AG09319 (cell line): ENCODE measurements at regions not wholly inside any gene's neighbourhood (a gene's known extent, or its start where the extent isn't known, plus 50 kb on each side); places are given as distances from the start of the nearest gene placed in this dataset.

Experiments used
- DNase-seq: peaks from one replicate; pipeline ENCODE4 v3.0.0-alpha.2; 2010; ENCODE audit warnings: low read depth; ENCODE audit errors: extremely low read depth
- TF ChIP-seq, protein P1 (sequence below): IDR thresholded peaks from 2 replicates; pipeline ENCODE4 v1.5.1; 2011; ENCODE audit warnings: low read depth, mild to moderate bottlenecking, inconsistent platforms, low read length, moderate library complexity

DNA sequence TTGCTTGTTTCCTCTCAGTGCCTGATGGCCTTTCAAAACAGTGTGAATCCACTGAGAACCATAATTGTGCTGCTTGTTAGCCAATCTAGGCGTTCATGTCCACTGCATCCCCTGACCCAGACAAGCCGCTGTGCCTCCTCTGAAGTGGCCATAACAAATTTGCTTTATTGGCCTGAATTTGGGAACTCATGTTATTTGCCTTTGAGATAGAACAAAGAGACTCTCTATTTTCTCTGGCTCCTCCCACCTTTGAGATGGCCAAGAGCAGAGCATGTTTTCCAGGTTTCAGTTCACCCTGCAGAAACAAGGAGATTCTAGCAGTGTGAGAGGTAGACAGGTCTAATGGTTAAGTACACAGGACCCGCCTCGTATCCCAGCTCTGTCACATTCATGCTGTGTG, 723.9 kb downstream of the MED13L start:
- TF ChIP-seq, protein P1, sequence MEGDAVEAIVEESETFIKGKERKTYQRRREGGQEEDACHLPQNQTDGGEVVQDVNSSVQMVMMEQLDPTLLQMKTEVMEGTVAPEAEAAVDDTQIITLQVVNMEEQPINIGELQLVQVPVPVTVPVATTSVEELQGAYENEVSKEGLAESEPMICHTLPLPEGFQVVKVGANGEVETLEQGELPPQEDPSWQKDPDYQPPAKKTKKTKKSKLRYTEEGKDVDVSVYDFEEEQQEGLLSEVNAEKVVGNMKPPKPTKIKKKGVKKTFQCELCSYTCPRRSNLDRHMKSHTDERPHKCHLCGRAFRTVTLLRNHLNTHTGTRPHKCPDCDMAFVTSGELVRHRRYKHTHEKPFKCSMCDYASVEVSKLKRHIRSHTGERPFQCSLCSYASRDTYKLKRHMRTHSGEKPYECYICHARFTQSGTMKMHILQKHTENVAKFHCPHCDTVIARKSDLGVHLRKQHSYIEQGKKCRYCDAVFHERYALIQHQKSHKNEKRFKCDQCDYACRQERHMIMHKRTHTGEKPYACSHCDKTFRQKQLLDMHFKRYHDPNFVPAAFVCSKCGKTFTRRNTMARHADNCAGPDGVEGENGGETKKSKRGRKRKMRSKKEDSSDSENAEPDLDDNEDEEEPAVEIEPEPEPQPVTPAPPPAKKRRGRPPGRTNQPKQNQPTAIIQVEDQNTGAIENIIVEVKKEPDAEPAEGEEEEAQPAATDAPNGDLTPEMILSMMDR = no peak
- no peak for DNase-seq

GRCh38 chr12:115543269-115543668, 734.2 kb downstream of the MED13L start:
- DNase-seq = no peak
- TF ChIP-seq, protein P1 = no peak

- DNase-seq = no peak
- TF ChIP-seq, protein P1 = no peak
These were observed 734.8 kb downstream of the MED13L start for GRCh38 chr12:115542656-115543055.

DNA sequence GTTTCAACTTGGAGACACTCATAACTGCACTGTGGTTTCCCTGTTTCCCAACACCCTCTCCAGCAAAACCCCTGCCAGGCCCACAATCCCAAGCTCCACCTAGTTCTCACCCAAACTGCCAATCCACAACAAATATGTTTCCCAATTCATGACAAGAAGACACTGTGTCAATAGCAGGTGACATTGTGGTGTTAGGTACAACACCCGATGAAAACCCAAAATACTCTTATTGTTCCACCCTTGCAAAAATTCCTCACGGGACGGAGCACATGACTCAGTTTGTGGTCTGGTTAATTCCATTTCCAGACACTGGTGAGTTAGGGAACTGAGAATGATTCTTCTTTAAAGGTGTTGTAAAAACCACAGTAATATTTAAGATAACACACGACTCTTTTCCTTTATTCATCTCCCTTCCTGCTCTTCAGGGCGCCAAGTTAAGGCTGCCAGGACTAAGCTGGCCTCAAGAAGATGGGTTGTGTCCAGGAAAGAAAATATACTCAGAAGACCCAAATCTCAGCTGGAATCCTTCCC, 735.5 kb downstream of the MED13L start:
- TF ChIP-seq, protein P1 = no peak
- no peak for DNase-seq

GRCh38 chr12:115528466-115528865, 749.0 kb downstream of the MED13L start:
- DNase-seq = no peak
- TF ChIP-seq, protein P1 = no peak

GRCh38 chr12:115521771-115522409, 755.6 kb downstream of the MED13L start:
- DNase-seq = no peak
- TF ChIP-seq, protein P1 = no peak

- DNase-seq = no peak
- TF ChIP-seq, protein P1 = no peak
These were observed 757.6 kb downstream of the MED13L start for GRCh38 chr12:115519887-115520286.
